ENCODE measurements at regions not wholly inside any gene's neighbourhood (a gene's known extent, or its start where the extent isn't known, plus 50 kb on each side); places are given as distances from the start of the nearest gene placed in this dataset.

DNA sequence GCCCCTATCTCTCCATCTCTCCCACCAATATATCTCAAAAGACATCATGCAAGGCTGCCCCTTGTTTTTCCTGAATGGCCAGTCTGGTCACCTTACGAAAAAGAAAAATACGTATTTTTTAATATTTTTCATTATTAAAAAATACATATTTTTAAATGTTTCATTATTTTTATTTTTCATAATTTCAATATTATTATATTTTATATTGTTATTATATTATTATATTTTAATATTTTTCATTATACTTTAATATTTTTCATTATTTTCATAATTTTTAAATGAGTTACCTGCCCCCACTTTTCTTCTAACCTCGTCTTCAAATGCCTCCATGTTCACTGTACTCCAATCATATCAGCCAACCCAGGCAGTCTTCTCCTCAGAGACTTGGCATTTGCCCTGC, 116.0 kb upstream of the ERCC4 start:
- no peak for ATAC-seq (ENCODE audit: low FRiP score in 2 of 2)
- DNase-seq: no peak
- H3K27me3 ChIP-seq: no peaks in the 10 kb centered on the region
- H3K36me3 ChIP-seq: no peaks in the 10 kb centered on the region
- TF ChIP-seq POLR2A (IDR thresholded peaks at IDR 0.05) (no peak), POLR2AphosphoS5 (IDR thresholded peaks at IDR 0.05) (no peak), EP300 (IDR thresholded peaks at IDR 0.05) (no peak)
- TF ChIP-seq, protein P1, sequence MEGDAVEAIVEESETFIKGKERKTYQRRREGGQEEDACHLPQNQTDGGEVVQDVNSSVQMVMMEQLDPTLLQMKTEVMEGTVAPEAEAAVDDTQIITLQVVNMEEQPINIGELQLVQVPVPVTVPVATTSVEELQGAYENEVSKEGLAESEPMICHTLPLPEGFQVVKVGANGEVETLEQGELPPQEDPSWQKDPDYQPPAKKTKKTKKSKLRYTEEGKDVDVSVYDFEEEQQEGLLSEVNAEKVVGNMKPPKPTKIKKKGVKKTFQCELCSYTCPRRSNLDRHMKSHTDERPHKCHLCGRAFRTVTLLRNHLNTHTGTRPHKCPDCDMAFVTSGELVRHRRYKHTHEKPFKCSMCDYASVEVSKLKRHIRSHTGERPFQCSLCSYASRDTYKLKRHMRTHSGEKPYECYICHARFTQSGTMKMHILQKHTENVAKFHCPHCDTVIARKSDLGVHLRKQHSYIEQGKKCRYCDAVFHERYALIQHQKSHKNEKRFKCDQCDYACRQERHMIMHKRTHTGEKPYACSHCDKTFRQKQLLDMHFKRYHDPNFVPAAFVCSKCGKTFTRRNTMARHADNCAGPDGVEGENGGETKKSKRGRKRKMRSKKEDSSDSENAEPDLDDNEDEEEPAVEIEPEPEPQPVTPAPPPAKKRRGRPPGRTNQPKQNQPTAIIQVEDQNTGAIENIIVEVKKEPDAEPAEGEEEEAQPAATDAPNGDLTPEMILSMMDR (IDR thresholded peaks at IDR 0.05): no peak
- H3K4me3 ChIP-seq: no peak overlapping the region
- H3K27ac ChIP-seq: no peak overlapping the region
- H3K9me3 ChIP-seq: no peaks in the 10 kb centered on the region
- 79 to 86% methylated on average over 3 of the region's 3 CpGs for WGBS, 2 donors
- no peaks in the 10 kb centered on the region for H3K4me1 ChIP-seq

DNA sequence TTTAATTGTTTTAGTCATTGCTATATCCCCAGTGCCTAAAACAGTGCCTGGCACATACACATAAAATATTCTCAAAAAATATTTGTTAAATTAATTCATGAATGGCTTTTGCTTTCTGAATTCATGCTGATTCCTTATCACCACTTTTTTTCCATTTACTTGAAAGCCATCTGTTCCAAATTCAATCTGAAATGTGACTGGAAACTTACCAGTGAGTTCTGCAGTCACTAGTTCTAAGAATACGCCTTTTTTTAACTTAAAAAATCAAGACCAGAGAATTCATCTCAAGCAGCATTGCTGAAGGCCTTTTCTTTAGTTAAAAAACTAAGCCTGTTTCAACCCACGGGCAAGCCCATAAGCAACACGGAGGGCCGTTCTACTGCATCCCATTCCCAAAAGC, 114.0 kb upstream of the ERCC4 start:
- TF ChIP-seq, protein P1 (IDR thresholded peaks at IDR 0.05): no peak
- TF ChIP-seq EP300 (IDR thresholded peaks at IDR 0.05) (no peak), POLR2A (IDR thresholded peaks at IDR 0.05) (no peak), POLR2AphosphoS5 (IDR thresholded peaks at IDR 0.05) (no peak)
- no peaks in the 10 kb centered on the region for H3K27me3 ChIP-seq
- 84 to 92% methylated on average over 4 of the region's 4 CpGs for WGBS, 2 donors
- DNase-seq (no peak), ATAC-seq (ENCODE audit: low FRiP score in 2 of 2) (no peak)
- no peak overlapping the region for H3K27ac ChIP-seq
- H3K36me3 ChIP-seq: no peaks in the 10 kb centered on the region
- H3K4me3 ChIP-seq: no peak overlapping the region
- H3K9me3 ChIP-seq: no peaks in the 10 kb centered on the region
- H3K4me1 ChIP-seq: no peaks in the 10 kb centered on the region

DNA sequence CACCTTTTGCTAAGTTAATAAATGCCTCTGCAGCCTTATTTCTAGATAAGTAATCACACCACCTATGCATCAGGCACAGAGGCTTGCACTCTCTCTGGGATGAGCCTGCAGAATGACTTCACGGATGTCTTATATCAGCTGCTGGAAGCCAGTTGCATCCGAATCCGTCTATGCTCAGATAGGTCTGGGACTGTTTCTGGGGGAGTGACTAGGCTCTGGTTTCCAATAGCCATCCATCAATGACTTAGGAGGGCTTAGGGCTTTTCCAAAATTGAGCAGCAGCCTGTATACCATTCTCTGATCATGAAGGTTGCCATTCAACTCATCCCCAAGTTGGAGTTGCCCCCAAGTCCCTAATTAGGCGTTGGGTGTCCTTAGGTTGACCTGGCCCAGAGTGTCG, 113.3 kb upstream of the ERCC4 start:
- TF ChIP-seq, protein P1 (IDR thresholded peaks at IDR 0.05): no peak
- no peak for TF ChIP-seq POLR2A (IDR thresholded peaks at IDR 0.05)
- no peak for TF ChIP-seq EP300 (IDR thresholded peaks at IDR 0.05)
- TF ChIP-seq POLR2AphosphoS5 (IDR thresholded peaks at IDR 0.05): no peak
- no peaks in the 10 kb centered on the region for H3K9me3 ChIP-seq
- no peaks in the 10 kb centered on the region for H3K36me3 ChIP-seq
- ATAC-seq (ENCODE audit: low FRiP score in 2 of 2) (no peak), DNase-seq (no peak)
- WGBS, 2 donors: 55 to 85% methylated on average over 5 of the region's 5 CpGs
- no peak overlapping the region for H3K27ac ChIP-seq
- no peaks in the 10 kb centered on the region for H3K27me3 ChIP-seq
- no peaks in the 10 kb centered on the region for H3K4me1 ChIP-seq
- H3K4me3 ChIP-seq: no peak overlapping the region

DNA sequence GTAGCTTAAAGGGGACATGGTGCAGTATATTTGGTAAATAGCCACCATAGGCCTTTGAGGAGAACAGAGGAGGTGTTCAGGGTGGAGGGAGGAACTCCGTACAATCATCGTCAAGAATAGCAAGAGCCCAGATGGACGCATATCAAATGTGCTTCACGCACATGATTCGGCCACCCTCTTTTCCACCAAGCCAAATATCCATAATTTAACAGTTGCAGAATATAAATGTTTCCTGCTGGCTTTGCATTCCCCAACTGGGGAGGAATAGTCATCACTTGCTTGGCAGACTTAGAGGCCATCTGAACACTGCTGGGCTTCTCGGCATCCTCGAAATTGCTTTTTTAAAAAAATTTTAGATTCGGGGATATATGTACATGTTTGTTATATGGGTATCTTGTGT, 111.9 kb upstream of the ERCC4 start:
- H3K27me3 ChIP-seq: no peaks in the 10 kb centered on the region
- ATAC-seq (ENCODE audit: low FRiP score in 2 of 2) (no peak), DNase-seq (no peak)
- no peak overlapping the region for H3K4me3 ChIP-seq
- WGBS, 2 donors: 96 to 99% methylated on average over 8 of the region's 8 CpGs
- no peak for TF ChIP-seq POLR2AphosphoS5 (IDR thresholded peaks at IDR 0.05)
- no peak for TF ChIP-seq POLR2A (IDR thresholded peaks at IDR 0.05)
- no peak for TF ChIP-seq EP300 (IDR thresholded peaks at IDR 0.05)
- TF ChIP-seq, protein P1 (IDR thresholded peaks at IDR 0.05): no peak
- no peak overlapping the region for H3K27ac ChIP-seq
- no peaks in the 10 kb centered on the region for H3K36me3 ChIP-seq
- no peaks in the 10 kb centered on the region for H3K4me1 ChIP-seq
- no peaks in the 10 kb centered on the region for H3K9me3 ChIP-seq

DNA sequence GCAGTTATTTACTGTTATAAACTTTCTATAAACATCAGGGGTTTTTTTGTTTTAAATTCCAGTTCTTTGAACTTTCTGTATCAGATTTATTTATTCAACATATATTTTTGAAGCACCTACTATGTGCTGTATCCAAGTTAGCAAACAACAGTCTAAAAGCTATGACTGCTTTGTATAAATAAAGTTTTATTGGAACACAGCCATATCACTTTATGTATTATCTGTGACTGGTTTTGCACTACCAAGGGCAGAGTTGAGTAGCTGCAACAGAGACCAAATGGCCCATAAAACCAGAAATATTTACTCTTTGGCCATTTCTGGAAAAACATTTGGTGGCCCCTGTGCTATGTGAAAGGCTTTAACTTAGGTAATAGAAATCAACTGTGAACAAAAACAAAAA, 110.2 kb upstream of the ERCC4 start:
- no peak for ATAC-seq (ENCODE audit: low FRiP score in 2 of 2)

More for the DNA sequence above, 110.2 kb upstream of the ERCC4 start:
- H3K4me3 ChIP-seq: no peak overlapping the region
- H3K4me1 ChIP-seq: no peaks in the 10 kb centered on the region
- H3K27ac ChIP-seq: no peak overlapping the region
- no peaks in the 10 kb centered on the region for H3K9me3 ChIP-seq
- TF ChIP-seq POLR2AphosphoS5 (IDR thresholded peaks at IDR 0.05): no peak
- no peak for TF ChIP-seq EP300 (IDR thresholded peaks at IDR 0.05)
- TF ChIP-seq, protein P1 (IDR thresholded peaks at IDR 0.05): no peak
- no peak for TF ChIP-seq POLR2A (IDR thresholded peaks at IDR 0.05)
- no peaks in the 10 kb centered on the region for H3K36me3 ChIP-seq
- H3K27me3 ChIP-seq: no peaks in the 10 kb centered on the region
- no peak for DNase-seq

Measured in upper lobe of left lung (tissue), 6 donors.